ENCODE measurements at regions not wholly inside any gene's neighbourhood (a gene's known extent, or its start where the extent isn't known, plus 50 kb on each side); places are given as distances from the start of the nearest gene placed in this dataset.
A peak's percentile ranks its signal among the peaks of the same experiment; 100 is the strongest.

DNA sequence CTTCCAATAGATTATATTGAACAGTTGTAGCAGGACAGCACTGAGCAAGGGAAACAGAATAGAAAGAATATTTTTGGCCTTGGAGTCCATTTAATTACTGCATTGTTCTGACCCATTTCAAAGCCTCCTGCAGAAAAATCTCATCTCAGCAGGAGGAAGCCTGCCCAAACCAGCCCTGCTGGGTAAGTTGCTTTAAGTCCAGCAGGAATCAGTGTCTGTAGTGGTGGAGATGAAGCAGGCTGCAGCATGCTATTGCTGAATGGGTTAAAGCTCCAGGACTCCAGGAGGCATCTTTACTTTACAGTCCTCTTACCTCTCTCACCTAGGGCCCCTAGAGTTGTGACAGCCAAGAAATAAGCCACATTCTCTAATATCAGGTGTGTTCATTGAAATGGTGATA, 380.3 kb upstream of the THBS1 start:
- no peak overlapping the region for H4K8ac ChIP-seq (ENCODE audit: extremely low read depth, insufficient read depth, low read length)
- no peaks in the 10 kb centered on the region for H4K20me1 ChIP-seq (replicated peaks in 1 of 2; ENCODE audit: control insufficient read depth in 1 of 2, insufficient read depth in 2 of 2, low read length in 2 of 2)
- H3K56ac ChIP-seq (replicated peaks; ENCODE audit: insufficient read length, low read depth, low read length), result no peak overlapping the region
- H2BK120ac ChIP-seq (replicated peaks; ENCODE audit: low read depth, low read length), result no peak overlapping the region
- H3K9me3 ChIP-seq (ENCODE audit: insufficient read depth in 2 of 2, low read depth in 1 of 2, low read length in 1 of 2), result no peaks in the 10 kb centered on the region
- no peak overlapping the region for H3K14ac ChIP-seq (ENCODE audit: insufficient read length)
- H3K4me3 ChIP-seq (ENCODE audit: extremely low read depth in 1 of 4, insufficient read depth in 2 of 4, low read depth in 3 of 4, low read length in 4 of 4), result no peak overlapping the region
- H3K18ac ChIP-seq (ENCODE audit: extremely low read depth, low read length), result no peak overlapping the region
- ChIA-PET POLR2A (ENCODE audit: partially characterized antibody) (interaction anchor here (1.0 to 1.2 kb wide), 3 partner anchors 13 to 385 kb away, joined by 3 to 4 read pairs (median 3); partner anchors contain the start of gene THBS1), CTCF (ENCODE audit: partially characterized antibody) (interaction anchor here (0.9 to 1.4 kb wide), 2 partner anchors 8 to 32 kb away, joined by 3 to 4 read pairs; no protein-coding TSS in a partner anchor)
- no peak overlapping the region for H2BK12ac ChIP-seq (ENCODE audit: low read depth, low read length)
- no peaks in the 10 kb centered on the region; a peak in 3 of 7 replicates for H3K27me3 ChIP-seq (replicated peaks in 1 of 4; ENCODE audit: control insufficient read depth in 3 of 4, extremely low read depth in 1 of 4, insufficient read depth in 3 of 4, low read length in 3 of 4)
- no peak overlapping the region for H3K9ac ChIP-seq (replicated peaks in 1 of 4; ENCODE audit: extremely low read depth in 1 of 4, low read depth in 3 of 4, low read length in 3 of 4)
- no peak overlapping the region for H2AK5ac ChIP-seq (ENCODE audit: low read depth, low read length)
- H3K4me1 ChIP-seq (replicated peaks in 1 of 4; ENCODE audit: control insufficient read depth in 3 of 4, insufficient read depth in 4 of 4, low read length in 3 of 4), result no peaks in the 10 kb centered on the region
- H3K23me2 ChIP-seq (ENCODE audit: low read depth, low read length), result no peaks in the 10 kb centered on the region
- no peak overlapping the region for H2BK20ac ChIP-seq (ENCODE audit: low read length)
- H2AFZ ChIP-seq (ENCODE audit: low read length), result no peak overlapping the region
- no peak overlapping the region for H2BK5ac ChIP-seq (ENCODE audit: low read depth, low read length)
- no peaks in the 10 kb centered on the region for H3K36me3 ChIP-seq (ENCODE audit: control insufficient read depth in 2 of 4, insufficient read depth in 4 of 4, low read length in 3 of 4)
- DNase-seq (ENCODE audit: low read depth in 1 of 2, low spot score in 2 of 2) (no peak), FAIRE-seq (peak; percentile 70)
- H3K79me1 ChIP-seq (ENCODE audit: low read depth, low read length), result no peaks in the 10 kb centered on the region
- H4K5ac ChIP-seq (ENCODE audit: insufficient read length, low read depth, low read length), result no peak overlapping the region
- H3K79me2 ChIP-seq (ENCODE audit: control insufficient read depth in 1 of 2, insufficient read depth in 2 of 2, low read length in 2 of 2), result no peaks in the 10 kb centered on the region
- no peak overlapping the region for H4K91ac ChIP-seq (replicated peaks; ENCODE audit: insufficient read length, low read length)
- no peak overlapping the region for H3K23ac ChIP-seq (ENCODE audit: insufficient read length)
- no peak overlapping the region for H3K27ac ChIP-seq (ENCODE audit: low read depth, low read length)
- no peak overlapping the region for H3K4me2 ChIP-seq (ENCODE audit: insufficient read depth in 1 of 2, low read depth in 2 of 2, low read length in 2 of 2)
- no peak overlapping the region for H3K4ac ChIP-seq (replicated peaks; ENCODE audit: insufficient read length, low read depth, low read length)
- H2BK15ac ChIP-seq (ENCODE audit: low read length), result no peak overlapping the region
- TF ChIP-seq RAD21 (IDR thresholded peaks at IDR 0.05 in 1 of 2, conservative IDR thresholded peaks at IDR 0.05 in 1 of 2; ENCODE audit: low read depth in 2 of 2, low read length in 2 of 2) (peak in 1 of 2 experiments; percentile 15; a peak in 1 of 4 replicates), CBX8 (IDR thresholded peaks at IDR 0.05; ENCODE audit: borderline replicate concordance, low read depth, low read length) (no peak), KDM1A (IDR thresholded peaks at IDR 0.05; ENCODE audit: borderline replicate concordance, low read length) (no peak)
